ENCODE measurements at regions not wholly inside any gene's neighbourhood (a gene's known extent, or its start where the extent isn't known, plus 50 kb on each side); places are given as distances from the start of the nearest gene placed in this dataset.
"Not testable (repeated sequence)": the region's sequence is repeated elsewhere in the genome, so short reads cannot be mapped to it uniquely, and the experiment has no call there.

DNA sequence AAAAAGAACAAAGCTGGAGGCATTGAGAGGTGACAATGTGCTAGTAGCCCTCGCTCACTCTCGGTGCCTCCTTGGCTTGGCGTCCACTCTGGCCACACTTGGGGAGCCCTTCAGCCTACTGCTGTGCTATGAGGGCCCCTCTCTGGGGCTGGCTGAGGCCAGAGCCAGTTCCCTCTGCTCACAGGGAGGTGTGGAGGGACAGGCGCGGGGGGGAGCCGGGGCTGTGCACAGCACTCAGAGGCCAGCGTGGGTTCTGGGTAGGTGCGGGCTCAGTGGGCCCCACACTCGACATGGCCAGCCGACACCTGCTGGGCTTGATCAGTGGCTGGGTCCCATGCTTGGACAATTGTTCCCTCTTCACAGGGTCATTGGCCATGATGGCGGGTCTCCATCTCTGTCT, 202.5 kb upstream of the GRAMD2B start:
- DNase-seq: no peak

DNA sequence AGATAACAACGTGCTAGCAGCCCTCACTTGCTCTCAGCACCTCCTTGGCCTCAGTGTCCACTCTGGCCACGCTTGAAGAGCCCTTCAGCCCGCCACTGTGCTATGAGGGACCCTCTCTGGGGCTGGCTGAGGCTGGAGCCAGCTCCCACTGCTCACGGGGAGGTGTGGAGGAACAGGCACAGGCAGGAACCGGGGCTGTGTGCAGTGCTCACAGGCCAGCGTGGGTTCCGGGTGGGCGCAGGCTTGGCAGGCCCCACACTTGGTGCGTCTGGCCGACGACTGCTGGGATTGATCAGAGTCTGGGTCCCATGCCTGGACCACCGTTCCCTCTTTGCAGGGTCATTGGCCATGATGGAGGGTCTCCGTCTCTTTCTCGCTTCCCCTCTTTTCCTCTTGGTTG, 194.3 kb upstream of the GRAMD2B start:
- DNase-seq: no peak

DNA sequence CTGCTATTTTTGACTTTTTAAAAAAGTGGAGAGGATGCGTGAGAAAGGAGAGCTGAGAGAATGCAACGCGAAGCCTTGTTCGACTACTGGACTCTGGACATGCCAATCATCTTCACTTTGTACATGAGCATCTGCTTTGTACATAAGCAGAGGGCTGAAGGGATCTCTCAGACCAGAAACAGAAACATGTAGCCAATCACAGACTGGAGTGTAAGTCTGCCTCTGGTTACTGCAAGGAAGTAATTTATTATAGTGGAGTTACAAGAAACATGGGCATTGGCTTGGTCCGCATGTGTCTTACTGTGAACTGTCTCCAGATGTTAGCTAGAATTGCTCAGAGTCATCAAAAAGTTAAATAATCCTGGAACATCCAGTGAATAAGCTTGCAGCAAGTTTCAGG, 190.0 kb upstream of the GRAMD2B start:
- no peak for DNase-seq

DNA sequence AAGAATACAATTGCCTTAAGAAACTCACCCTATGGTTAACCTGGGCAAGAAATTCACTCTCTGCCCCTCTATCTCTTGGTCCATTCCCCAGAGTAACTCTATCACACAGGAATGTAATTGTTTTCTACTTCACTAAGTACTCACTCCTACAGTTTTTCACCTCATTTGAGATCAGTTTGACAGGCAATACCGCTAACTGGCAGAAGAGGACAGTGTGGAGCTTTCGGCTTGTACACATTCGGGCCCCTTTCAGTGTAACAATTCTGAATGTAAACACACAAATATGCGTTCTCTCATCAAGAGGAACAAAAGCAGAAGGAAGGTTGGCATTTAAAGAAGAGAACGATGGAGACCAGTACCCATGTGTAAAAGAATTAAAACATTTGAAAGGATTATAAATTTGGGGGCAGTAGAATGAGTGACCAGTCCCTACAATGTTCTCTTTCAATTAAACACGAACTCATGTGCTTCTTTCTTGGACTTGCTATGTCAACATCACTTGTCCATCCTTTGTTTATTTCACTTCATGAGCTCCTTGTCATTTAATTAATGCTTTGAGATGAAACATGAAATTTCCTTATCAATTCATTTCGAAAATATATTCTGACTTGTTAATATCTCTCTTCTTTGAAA, 188.5 kb upstream of the GRAMD2B start:
- peak; percentile 58 for DNase-seq

DNA sequence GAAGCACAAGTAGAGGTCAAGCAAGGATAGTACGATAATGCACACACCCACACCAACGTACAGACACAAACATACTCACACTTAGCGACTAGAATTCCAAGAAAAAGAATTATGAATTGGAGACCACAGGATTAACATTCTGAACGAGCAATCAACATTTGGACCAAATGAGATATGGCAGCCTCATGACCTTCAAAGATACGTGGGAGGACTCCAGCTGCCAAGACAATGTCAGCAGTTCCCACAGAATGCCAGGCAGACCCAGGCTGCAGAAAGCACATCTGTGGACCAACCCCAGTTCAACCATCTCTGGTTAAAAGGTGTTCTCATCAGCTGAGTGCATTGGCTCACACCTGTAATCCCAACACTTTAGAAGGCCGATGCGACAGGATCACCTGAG, 187.6 kb upstream of the GRAMD2B start:
- DNase-seq: no peak

DNA sequence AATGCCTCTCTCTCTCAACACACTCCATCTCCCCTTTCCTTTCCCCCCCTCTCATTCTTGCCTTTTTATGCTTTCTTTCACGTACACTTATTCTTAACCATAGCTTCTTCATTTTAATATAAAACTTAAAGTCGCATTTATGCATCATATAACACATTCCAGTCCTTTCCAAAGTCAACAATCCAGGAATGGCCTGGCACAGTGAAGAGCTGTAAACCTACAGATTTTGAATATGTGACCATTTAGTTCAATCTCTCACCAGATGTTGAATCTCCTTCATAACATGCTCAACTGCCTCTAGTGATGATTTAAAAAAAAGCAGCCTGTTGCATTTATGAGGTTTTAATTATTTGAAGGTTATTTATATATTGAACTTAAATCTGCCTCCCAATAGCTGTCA, 186.2 kb upstream of the GRAMD2B start:
- DNase-seq: no peak

DNA sequence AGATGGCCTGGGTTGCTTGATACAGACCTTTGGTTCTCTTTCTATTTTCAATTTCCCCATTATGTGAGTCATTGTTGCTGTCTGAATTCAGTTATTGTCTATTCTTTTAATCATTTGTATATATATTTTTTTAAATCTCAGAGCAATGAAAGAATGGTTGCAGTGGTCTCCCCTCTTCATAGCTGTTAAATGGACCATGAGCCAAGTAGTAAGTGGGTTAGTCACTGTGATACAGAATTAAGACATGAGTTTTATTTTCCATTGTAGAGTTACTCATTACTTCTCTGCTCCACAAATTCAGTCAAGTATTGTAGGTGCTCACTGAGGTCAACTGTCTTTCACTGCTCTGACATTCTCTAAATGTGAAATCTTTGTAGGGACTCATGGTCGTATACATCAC, 174.6 kb upstream of the GRAMD2B start:
- no peak for DNase-seq

DNA sequence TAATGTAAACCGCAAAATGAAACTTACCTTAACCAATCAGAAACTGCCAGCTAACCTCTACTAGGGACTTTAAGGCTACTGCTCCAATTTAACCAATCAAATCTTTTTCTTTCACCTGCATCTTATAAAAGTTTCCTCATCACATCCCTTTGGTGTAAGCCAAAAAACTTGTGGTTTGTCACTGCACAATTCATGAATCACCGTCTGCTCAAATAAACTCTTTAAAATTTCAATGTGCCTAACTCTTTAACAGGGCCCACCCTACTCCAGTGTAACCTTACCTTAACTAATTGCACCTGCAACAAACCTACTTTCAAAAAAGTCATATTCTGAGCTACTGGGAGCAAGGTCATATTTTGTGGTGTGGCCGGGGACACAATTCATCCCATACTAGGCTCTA, 172.2 kb upstream of the GRAMD2B start:
- DNase-seq: no peak

DNA sequence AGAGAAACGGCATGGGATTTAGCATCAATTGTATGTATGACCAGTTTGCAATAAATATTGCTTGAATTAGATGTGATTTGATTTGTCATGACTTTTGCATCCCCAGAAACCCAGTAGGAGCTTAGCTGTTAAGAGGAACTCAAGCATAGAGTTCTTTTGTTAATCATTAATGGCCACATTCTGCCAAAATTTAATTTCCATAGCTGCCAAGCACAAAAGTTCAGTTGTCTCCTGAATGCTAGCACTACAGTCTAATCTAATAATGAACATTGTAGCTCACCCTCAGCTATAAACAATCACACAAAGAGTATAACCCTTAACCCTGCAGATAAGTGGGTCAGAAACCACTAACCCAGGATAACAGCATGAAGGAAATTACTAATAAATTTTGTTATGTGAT, 169.8 kb upstream of the GRAMD2B start:
- no peak for DNase-seq

DNA sequence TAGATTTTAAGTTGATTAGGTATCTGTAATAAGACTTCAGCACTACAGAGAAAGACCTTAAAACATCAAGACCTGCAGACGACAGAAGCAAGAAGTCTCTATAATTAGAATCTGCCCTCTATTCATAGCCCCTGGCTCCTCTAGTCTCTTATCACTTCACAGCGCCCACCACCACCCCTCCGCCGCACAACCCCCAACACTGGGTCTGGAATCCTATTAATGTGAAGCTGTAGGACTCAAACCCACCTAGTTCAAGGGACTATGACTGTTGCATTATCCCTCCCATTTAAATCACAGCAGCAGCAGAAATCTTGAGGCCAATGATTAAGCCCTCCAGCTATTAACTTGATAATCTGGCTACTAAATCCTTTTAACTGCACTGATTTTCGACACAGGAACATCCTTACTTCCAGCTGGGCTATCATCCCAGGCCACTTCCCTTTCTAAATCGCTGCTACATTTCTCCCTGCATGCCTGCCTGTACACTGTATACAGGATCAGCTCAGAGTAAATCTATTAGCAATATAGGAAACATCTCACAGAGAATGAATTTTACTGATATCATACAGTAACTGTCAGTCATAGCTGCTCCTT, 159.5 kb upstream of the GRAMD2B start:
- peak; percentile 96 for DNase-seq

DNA sequence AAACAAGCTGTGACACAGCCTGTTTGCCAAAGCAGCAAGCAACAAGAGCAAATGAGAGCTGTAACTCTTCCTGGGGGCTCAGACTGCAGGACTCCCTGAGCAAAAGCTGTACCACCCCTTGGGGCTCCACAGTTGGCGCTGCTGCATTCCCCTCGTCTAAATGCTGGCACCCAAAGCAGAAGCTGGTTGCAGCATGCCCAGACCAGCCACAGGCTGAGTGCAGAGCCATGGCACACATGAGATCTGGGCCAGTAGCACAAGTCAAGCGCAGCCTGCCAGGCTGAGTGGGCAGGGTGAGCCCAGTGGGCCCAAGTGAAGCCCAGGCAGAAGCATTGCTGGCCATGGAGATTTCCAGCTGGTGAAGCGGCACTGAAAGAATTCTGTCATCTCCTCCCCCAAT, 157.3 kb upstream of the GRAMD2B start:
- no peak for DNase-seq

DNA sequence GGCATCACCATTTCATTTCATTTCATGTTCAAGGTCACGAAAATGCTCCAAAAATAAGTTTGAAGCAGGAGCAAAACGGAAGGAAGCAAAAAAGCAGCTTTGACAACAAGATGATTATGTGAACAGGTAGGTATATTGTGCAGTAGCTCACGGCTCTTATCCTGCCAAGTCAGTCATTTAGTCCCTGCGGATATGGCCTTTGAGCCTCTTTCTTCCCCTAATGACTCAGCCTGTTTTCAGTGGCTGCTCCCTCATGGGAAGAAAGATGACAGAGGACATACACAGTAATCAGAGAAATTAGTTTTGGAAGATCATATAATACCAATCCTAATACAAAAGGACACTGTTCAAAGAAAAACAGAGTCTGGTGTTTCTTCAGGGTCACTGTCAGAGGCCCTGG, 155.8 kb upstream of the GRAMD2B start:
- no peak for DNase-seq

DNA sequence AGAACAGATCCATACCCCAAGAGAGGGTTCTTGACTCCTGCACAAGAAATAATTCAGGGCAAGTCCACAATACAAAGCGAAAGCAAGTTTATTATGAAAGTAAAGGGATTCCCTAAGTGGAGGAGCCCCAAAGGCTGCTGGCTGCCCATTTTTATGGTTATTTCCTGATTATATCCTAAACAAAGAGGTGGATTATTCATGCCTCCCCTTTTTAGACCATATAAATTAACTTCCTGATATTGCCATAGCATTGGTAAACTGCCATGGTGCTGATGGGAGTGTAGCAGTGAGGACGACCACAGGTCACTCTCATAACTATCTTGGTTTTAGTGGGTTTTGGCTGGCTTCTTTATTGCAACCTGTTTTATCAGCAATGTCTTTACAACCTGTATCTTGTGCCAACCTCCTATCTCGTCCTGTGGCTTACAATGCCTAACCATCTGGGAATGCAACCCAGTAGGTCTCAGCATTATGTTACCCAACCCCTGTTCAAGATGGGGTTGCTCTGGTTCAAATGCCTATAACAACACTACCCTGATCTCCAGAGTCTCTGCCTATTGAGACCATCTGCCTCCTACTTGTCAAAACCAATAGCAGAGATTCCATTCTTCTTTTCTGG, 154.4 kb upstream of the GRAMD2B start:
- peak; percentile 62 for DNase-seq

DNA sequence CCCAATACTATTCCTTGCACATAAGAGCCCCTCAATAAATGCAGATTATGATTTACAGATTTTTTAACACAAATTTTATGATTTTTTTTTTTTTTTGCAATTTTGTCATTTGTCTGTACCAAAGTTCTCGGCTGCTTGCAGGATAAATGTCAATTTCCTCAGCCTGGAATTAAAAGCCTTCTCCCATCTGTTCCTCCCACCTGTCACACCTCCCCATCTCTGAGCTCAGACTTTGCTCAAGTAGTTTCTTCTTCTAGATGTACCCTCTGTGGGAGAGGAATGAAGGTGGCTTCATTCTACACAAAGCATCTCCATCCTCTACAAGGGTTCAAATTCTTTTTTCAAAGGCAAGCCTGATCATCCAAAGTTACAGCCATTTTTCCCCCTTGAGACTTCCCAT, 153.7 kb upstream of the GRAMD2B start:
- DNase-seq: peak; percentile 69

DNA sequence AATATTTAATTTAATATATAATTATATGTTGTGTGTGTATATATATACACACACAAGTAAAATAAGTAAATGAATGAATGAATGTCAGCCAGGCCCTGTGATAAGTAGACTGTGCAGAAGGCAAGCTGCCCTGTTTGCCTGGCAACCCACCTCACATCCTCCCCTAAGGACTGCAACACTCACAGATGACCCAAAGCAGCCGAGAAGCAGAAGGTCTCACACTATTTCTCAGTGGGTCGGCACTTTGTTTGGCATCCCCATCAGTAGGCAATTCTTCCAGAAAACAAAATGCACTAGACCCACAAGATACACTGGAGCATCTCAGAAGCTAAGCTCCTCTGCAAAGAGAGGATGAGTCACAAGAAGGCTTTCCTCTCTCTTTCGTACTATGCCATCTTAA, 152.1 kb upstream of the GRAMD2B start:
- DNase-seq: no peak

DNA sequence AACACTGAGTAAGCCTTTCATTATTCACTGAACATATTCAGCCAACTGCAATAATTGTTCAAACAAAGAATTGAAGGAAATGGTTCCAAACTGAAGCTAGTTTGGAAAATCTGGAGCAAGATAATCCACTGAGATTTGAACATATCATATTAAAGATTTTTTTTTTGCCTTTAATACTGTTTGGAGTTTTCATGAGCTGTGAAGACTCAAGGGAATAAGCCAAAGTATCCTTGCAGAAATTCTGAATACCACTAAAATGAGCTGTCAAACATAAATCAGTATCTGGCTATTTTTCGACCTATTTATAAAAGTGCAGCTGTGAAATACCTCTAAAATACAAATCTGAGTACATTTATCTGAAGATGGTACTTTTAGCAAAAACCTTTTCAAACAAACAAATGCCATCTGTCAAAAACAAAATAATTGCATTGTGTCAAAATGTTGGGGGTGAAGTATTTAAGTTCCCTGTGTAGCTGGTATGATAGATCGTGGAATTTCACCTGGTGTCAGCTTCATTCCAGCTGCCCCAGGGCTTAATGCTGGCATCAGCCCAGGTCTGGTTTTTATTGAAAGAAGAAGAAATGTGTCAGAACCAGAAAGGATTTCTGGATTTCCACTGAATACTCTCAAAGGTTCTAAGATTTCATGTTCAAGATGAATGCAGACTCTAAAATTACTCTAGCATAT, 149.0 kb upstream of the GRAMD2B start:
- DNase-seq: no peak

DNA sequence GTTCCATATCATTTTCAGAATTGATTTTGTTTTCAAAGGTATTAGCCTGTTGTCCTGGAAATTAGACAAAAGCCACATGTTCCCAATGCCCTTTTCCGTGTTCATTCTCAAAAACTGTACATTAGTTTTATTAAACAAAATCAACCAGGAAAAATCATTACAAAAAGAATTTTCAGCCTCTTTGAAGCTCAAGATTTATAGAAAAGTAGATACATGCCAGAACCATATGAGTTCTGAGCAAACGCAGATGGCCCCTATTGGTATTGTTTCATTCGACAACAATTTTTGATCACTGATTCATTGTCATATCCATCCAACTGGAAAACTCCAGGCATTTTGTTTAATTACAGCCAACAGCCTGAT, 148.5 kb upstream of the GRAMD2B start:
- DNase-seq: no peak

DNA sequence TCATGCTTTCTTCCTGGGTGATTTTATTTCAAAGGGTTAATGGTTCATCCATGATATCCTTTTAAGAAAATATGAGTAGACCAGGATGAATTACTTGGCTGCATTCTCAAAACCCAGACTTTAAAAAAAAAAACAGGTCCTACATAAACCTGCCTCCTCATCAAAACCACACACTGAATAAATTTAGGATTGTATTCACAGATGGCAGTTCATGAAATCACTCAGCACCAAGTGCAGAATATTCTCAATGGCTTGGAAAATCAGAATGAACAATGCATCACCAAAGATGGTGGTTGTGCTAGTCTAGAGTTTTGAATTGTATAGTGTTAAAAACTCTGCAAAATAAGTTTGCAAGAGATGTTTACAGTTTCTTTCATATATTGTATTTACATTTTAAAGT, 145.4 kb upstream of the GRAMD2B start:
- DNase-seq: no peak

DNA sequence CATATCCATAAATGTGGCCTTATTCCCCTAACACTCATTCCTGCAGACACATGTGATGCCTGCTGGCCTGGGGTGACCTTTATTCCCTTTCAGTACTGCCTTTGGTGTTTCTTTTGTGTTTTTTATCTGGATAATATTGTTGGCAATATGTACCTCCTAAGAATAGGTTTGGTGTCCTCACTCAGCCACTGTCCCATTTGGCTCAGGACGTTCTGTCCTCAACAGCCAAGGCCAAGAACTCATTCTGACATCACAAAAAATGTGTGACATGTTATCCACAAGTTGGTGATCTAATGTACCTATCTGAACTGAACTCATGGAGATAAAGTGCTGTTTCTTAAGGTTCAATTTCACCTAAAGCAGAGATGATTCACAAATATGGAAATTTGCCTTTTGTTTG, 142.9 kb upstream of the GRAMD2B start:
- DNase-seq: no peak

DNA sequence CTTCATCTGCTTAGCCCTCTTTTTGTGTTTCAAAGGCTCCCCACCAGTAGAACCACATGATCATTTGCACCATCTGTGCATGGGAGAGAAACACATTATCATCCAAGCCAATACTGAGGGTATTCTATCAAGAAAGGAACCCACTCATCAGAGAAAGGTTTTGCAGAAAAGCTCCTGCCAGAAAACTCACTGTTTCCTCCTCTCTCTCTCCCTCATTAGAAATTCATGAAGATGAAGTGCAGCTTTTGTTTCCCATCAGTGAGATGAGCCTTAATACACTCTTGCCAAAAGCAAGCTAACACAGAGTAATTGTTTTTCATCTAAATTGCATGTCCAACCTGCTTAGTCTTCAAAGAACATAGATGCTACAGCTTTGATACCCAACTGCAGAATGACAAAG, 142.4 kb upstream of the GRAMD2B start:
- no peak for DNase-seq

DNA sequence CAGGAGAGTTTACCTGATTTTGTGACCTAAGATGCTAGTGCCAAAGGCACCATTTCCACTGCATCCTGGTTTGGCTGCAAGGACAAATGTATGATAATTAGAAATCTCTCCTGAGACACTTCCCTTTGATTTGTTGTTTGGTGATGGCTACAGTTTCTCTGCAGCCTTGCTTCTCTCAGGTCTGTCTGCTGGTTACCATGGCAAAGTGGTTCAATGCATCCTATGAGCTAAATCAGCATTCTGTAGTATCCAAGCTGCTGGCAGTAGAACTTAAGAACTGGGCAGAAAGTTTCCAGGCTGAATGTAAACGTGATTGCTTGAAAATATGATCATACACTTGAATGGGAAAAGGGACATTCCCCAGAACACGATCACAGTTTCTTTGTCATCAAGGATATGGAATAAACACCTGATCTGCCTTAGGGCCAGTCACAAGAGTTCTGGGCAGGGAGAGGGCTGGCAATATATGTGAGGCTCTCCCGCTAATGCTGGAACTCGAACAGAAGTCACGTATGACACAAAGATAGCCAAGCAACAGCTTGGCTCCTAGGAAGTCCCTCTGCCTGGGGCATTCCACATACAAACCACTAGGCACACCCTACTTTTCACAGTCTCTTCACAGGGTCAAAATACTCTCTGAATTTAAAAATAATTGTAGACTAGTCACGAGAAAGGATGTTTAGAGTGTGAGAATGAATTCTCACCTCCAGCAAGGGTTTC, 138.1 kb upstream of the GRAMD2B start:
- no peak for DNase-seq

DNA sequence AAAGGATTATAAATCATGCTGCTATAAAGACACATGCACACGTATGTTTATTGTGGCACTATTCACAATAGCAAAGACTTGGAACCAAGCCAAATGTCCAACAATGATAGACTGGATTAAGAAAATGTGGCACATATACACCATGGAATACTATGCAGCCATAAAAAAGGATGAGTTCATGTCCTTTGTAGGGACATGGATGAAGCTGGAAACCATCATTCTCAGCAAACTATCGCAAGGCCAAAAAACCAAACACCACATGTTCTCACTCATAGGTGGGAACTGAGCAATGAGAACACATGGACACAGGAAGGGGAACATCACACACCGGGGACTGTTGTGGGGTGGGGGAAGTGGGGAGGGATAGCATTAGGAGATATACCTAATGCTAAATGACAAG, 127.1 kb upstream of the GRAMD2B start:
- not testable (repeated sequence) for DNase-seq

DNA sequence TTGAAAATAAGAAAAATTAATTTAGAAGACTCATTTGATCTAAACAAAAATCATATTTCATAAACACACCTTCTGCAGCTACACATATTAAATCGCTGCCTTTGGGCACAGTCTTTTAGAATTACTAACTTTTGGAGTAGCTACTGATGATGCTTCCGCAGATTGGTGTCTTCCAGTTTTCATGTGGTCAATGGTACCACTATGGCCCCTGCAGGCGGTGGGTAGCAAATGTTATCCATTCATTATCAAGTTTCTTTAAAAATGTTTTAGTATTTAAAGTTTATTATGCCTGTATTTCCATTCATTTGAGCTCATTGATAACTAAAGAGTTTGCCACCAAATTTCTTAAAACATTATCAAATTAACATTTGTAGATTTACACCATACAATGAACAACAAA, 122.9 kb upstream of the GRAMD2B start:
- no peak for DNase-seq

DNA sequence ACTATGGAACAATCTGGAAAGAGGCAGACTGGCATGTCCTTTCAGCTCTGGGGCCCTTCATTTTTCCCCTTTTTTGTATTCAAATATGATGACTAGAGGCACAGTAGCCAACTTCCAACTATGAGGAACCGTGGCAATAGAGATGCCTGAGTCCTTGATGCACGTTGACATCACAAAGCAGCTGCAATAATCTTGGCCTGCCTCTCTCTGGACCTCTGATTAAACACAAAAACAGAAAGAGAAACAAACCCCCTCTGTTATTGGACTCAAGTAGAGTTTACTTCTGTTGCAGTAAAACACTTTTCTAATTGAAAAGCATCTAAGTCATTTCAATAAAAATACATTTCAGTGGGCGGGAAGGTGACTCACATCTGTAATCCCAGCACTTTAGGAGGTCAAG, 122.2 kb upstream of the GRAMD2B start:
- DNase-seq: no peak
